Natural killer cell (primary cell): ENCODE measurements at regions not wholly inside any gene's neighbourhood (a gene's known extent, or its start where the extent isn't known, plus 50 kb on each side); places are given as distances from the start of the nearest gene placed in this dataset.

Experiments
- ATAC-seq, 3 donors: fragments of 150-1000 bp in 2 of 3; fragments of 200-7000 bp in 1 of 3; cut with Tn5 transposase; 1 replicate in 1 of 3; 2 replicates in 2 of 3; pipeline ENCODE4 v1.10.0; 2021; ENCODE audit warnings: mild to moderate bottlenecking in 2 of 3, moderate library complexity in 2 of 3
- DNase-seq, 2 donors: peaks; one replicate each; pipeline versions ENCODE4 v3.0.0 to v3.0.0-alpha.2; 2013 to 2021; ENCODE audit warnings: mixed read lengths in 1 of 2
- H3K27ac ChIP-seq: one replicate; pipeline ENCODE4 v1.5.1; 2013; ENCODE audit warnings: mild to moderate bottlenecking, low read length
- H3K27me3 ChIP-seq: one replicate; pipeline ENCODE4 v1.6.1; 2013; ENCODE audit warnings: low read length; ENCODE audit not compliant: control insufficient read depth, insufficient read depth
- H3K36me3 ChIP-seq: one replicate; pipeline ENCODE4 v1.6.1; 2013; ENCODE audit warnings: low read length; ENCODE audit not compliant: control insufficient read depth, insufficient read depth
- H3K4me1 ChIP-seq: one replicate; pipeline ENCODE4 v1.6.1; 2013; ENCODE audit warnings: low read length; ENCODE audit not compliant: control insufficient read depth, insufficient read depth
- H3K4me3 ChIP-seq: one replicate; pipeline ENCODE4 v1.5.1; 2013; ENCODE audit warnings: low read length
- H3K9me3 ChIP-seq: one replicate; pipeline ENCODE4 v1.6.1; 2013; ENCODE audit warnings: low read length; ENCODE audit not compliant: control insufficient read depth, insufficient read depth
- H3K27ac Mint-ChIP-seq, 2 donors: one replicate each; pipeline ENCODE4 v1.8.0; 2022; ENCODE audit warnings: mild to moderate bottlenecking in 2 of 2, mixed read lengths in 2 of 2, moderate library complexity in 1 of 2
- H3K27me3 Mint-ChIP-seq, 2 donors: one replicate each; pipeline ENCODE4 v1.8.0; 2022; ENCODE audit warnings: low read depth in 2 of 2, mixed read lengths in 2 of 2
- H3K36me3 Mint-ChIP-seq: one replicate; pipeline ENCODE4 v1.8.0; 2022; ENCODE audit warnings: mixed read lengths
- H3K4me1 Mint-ChIP-seq, 2 donors: one replicate each; pipeline ENCODE4 v1.8.0; 2022; ENCODE audit warnings: mixed read lengths in 2 of 2
- H3K4me3 Mint-ChIP-seq: one replicate; pipeline ENCODE4 v1.8.0; 2022; ENCODE audit warnings: mild to moderate bottlenecking, moderate library complexity, mixed read lengths
- H3K9me3 Mint-ChIP-seq, 2 donors: one replicate each; pipeline ENCODE4 v1.8.0; 2022; ENCODE audit warnings: mixed read lengths in 2 of 2
- WGBS: methylation state at CpG from one replicate; pipeline ENCODE4 v1.1.7; 2013; ENCODE audit warnings: missing lambda C conversion rate; ENCODE audit not compliant: insufficient coverage; 5-methylcytosine and 5-hydroxymethylcytosine counted together
- intact Hi-C: fragments of 100-400 bp; cut with micrococcal nuclease; formaldehyde crosslinking; loops from one replicate; pipeline ENCODE4 v1.14.2; 2022
- TF ChIP-seq, protein P1 (sequence below): fragments of 200-600 bp; IDR thresholded peaks from one replicate; pipeline ENCODE4 v1.8.0; 2022; ENCODE audit warnings: antibody characterized with exemption

GRCh38 chr12:67919406-67919805, 69.8 kb upstream of the IFNG-AS1 start:
- H3K4me1 Mint-ChIP-seq, result no peaks in the 10 kb centered on the region
- no peaks in the 10 kb centered on the region for H3K27me3 ChIP-seq
- DNase-seq, result no peak
- H3K27ac Mint-ChIP-seq, result no peak overlapping the region
- TF ChIP-seq, protein P1, sequence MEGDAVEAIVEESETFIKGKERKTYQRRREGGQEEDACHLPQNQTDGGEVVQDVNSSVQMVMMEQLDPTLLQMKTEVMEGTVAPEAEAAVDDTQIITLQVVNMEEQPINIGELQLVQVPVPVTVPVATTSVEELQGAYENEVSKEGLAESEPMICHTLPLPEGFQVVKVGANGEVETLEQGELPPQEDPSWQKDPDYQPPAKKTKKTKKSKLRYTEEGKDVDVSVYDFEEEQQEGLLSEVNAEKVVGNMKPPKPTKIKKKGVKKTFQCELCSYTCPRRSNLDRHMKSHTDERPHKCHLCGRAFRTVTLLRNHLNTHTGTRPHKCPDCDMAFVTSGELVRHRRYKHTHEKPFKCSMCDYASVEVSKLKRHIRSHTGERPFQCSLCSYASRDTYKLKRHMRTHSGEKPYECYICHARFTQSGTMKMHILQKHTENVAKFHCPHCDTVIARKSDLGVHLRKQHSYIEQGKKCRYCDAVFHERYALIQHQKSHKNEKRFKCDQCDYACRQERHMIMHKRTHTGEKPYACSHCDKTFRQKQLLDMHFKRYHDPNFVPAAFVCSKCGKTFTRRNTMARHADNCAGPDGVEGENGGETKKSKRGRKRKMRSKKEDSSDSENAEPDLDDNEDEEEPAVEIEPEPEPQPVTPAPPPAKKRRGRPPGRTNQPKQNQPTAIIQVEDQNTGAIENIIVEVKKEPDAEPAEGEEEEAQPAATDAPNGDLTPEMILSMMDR, result no peak
- no peak overlapping the region for H3K4me3 ChIP-seq
- no peak overlapping the region for H3K27ac ChIP-seq
- H3K9me3 Mint-ChIP-seq, result no peaks in the 10 kb centered on the region
- no peaks in the 10 kb centered on the region for H3K9me3 ChIP-seq
- WGBS, result no CpG with 5 or more reads among the region's 2 CpGs
- no peak overlapping the region for H3K4me3 Mint-ChIP-seq
- H3K27me3 Mint-ChIP-seq, result peaks cover 10 to 17% of the 10 kb centered on the region in 2 donors
- intact Hi-C loops, result no loop called here
- H3K36me3 Mint-ChIP-seq, result no peaks in the 10 kb centered on the region
- no peaks in the 10 kb centered on the region for H3K36me3 ChIP-seq
- H3K4me1 ChIP-seq, result no peaks in the 10 kb centered on the region
- ATAC-seq, result no peak

DNA sequence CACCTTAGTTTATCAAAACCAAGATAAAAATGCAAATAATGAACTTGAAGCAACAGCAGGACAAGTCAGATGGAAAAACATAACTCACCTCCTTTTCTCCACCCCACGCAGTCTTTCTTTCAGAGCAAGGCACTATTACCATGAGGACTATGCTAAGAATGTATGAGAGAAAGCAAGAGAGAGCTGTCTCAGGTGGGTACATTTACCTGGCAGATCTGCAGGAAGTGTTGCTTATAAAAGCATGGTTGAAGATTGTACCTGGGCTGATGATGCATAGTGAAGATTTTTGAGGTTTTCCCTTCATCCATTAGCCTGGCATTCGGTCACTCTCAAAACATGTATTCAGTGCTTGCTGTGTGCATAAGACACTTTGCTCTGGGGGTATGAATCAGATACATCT, 68.8 kb upstream of the IFNG-AS1 start:
- Histone ChIP-seq H3K4me3 (no peak overlapping the region), H3K36me3 (no peaks in the 10 kb centered on the region), H3K9me3 (no peaks in the 10 kb centered on the region), H3K27ac (no peak overlapping the region), H3K4me1 (no peaks in the 10 kb centered on the region), H3K27me3 (no peaks in the 10 kb centered on the region)
- Mint-ChIP-seq H3K27ac (no peak overlapping the region), H3K27me3 (peaks cover 9 to 17% of the 10 kb centered on the region in 2 donors), H3K4me1 (no peaks in the 10 kb centered on the region), H3K9me3 (no peaks in the 10 kb centered on the region), H3K4me3 (no peak overlapping the region), H3K36me3 (no peaks in the 10 kb centered on the region)
- DNase-seq (no peak), ATAC-seq (no peak)
- WGBS, result 100% methylated on average over 1 of the region's 2 CpGs
- intact Hi-C loops, result no loop called here
- TF ChIP-seq, protein P1, result no peak

DNA sequence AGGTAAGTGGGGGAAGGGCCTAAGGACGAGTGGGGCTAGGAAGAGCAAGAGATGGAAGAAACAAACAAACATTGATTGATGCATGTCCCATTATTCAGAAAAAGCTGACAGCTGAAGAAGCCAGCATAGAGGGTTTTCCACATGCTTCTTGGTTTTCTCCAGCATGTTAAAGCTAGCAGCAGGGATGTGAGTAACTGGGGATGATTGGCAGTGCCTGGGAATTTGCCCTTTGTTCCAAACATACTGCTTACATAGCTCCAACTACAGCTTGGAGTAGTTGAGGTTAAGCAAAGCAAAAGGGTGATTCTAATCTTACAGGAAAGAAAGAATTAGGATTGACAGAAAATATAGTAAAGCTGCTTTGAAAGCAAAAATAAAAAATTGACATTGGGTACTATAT, 68.0 kb upstream of the IFNG-AS1 start:
- no peak overlapping the region for H3K4me3 ChIP-seq
- no peaks in the 10 kb centered on the region for H3K27me3 ChIP-seq
- Mint-ChIP-seq H3K36me3 (no peaks in the 10 kb centered on the region), H3K4me3 (no peak overlapping the region), H3K27me3 (peaks cover 9 to 16% of the 10 kb centered on the region in 2 donors), H3K9me3 (no peaks in the 10 kb centered on the region), H3K4me1 (no peaks in the 10 kb centered on the region), H3K27ac (no peak overlapping the region)
- intact Hi-C loops, result no loop called here
- H3K36me3 ChIP-seq, result no peaks in the 10 kb centered on the region
- ATAC-seq (no peak), DNase-seq (no peak)
- TF ChIP-seq, protein P1, result no peak
- WGBS, result 65% methylated on average over 1 of the region's 1 CpG
- H3K27ac ChIP-seq, result no peak overlapping the region
- H3K9me3 ChIP-seq, result no peaks in the 10 kb centered on the region
- no peaks in the 10 kb centered on the region for H3K4me1 ChIP-seq

- Mint-ChIP-seq H3K4me1 (no peaks in the 10 kb centered on the region), H3K36me3 (no peaks in the 10 kb centered on the region), H3K27me3 (peaks cover 7 to 8% of the 10 kb centered on the region in 2 donors), H3K9me3 (no peaks in the 10 kb centered on the region), H3K27ac (no peak overlapping the region), H3K4me3 (no peak overlapping the region)
- ATAC-seq, result no peak
- Histone ChIP-seq H3K4me1 (no peaks in the 10 kb centered on the region), H3K27ac (no peak overlapping the region), H3K9me3 (no peaks in the 10 kb centered on the region), H3K27me3 (no peaks in the 10 kb centered on the region), H3K4me3 (no peak overlapping the region), H3K36me3 (no peaks in the 10 kb centered on the region)
- WGBS, result no CpG with 5 or more reads among the region's 1 CpG
- intact Hi-C loops, result no loop called here
- TF ChIP-seq, protein P1, result no peak
- no peak for DNase-seq
Observed at GRCh38 chr12:67922245-67922644, 67.0 kb upstream of the IFNG-AS1 start.
